K562 (cell line): ENCODE measurements at regions not wholly inside any gene's neighbourhood (a gene's known extent, or its start where the extent isn't known, plus 50 kb on each side); places are given as distances from the start of the nearest gene placed in this dataset.

Experiments
- ATAC-seq: fragments of 200-7000 bp; cut with Tn5 transposase; 3 replicates; pipeline ENCODE4 v1.9.1; 2020; ENCODE audit warnings: moderate library complexity
- BruUV-seq: library from RNA; stranded (reverse); fragments of 400-500 nt; replicated peaks from 2 replicates; lab custom pipeline; 2021; lab: Mats Ljungman, UMichigan
- CTCF ChIA-PET: fragments of 300-600 bp; formaldehyde crosslinking; extraction: SDS; loops from one replicate; lab custom pipeline; 2021; ENCODE audit warnings: low intra/inter-chr PET ratio; lab: Yijun Ruan, JAX
- POLR2A ChIA-PET: fragments of 300-600, 350-650 bp; sonication (Branson Sonifier 250); formaldehyde crosslinking; extraction: SDS; loops from one replicate; lab custom pipeline; 2021; ENCODE audit warnings: antibody characterized with exemption, inconsistent platforms; lab: Yijun Ruan, JAX
- DNase-seq, 4 experiments: peaks; one replicate each; pipeline versions ENCODE4 v3.0.0 to v3.0.0-alpha.2; 2011 to 2018; ENCODE audit warnings: low spot score in 3 of 4, mixed read lengths in 3 of 4; ENCODE audit errors: extremely low read depth in 1 of 4
- FAIRE-seq: peaks from 2 replicates; lab custom pipeline; 2011; peaks lifted over from hg19 to GRCh38; lab: Jason Lieb, UNC
- H2AFZ ChIP-seq: 2 replicates; pipeline ENCODE4 v1.6.0; 2011; ENCODE audit warnings: low read depth, low read length, control low read depth, inconsistent platforms
- H3K27ac ChIP-seq: fragments of 200-600 bp; 3 replicates; pipeline ENCODE4 v1.8.0; 2011; ENCODE audit warnings: low read depth, mild to moderate bottlenecking, control low read depth, inconsistent platforms, low read length, moderate library complexity, mixed read lengths; ENCODE audit errors: extremely low read depth
- H3K27me3 ChIP-seq, 2 experiments: fragments of 300-600 bp in 1 of 2; 2 replicates in 1 of 2; 3 replicates in 1 of 2; pipeline versions ENCODE4 v1.6.0 to v1.8.0; 2011; ENCODE audit warnings: inconsistent platforms in 2 of 2, low read length in 2 of 2, mild to moderate bottlenecking in 1 of 2, mixed read lengths in 1 of 2, moderate library complexity in 1 of 2; ENCODE audit not compliant: control insufficient read depth in 2 of 2, insufficient read depth in 2 of 2
- H3K36me3 ChIP-seq: fragments of 300-600 bp; 3 replicates; pipeline ENCODE4 v1.8.0; 2011; ENCODE audit warnings: mild to moderate bottlenecking, low read length, inconsistent platforms; ENCODE audit not compliant: control insufficient read depth, insufficient read depth
- H3K4me1 ChIP-seq, 2 experiments: fragments of 200-600 bp in 1 of 2; replicated peaks in 1 of 2; 2 replicates in 1 of 2; 3 replicates in 1 of 2; pipeline versions ENCODE4 v1.5.1 to v1.8.0; 2011; ENCODE audit warnings: inconsistent platforms in 2 of 2, low read length in 2 of 2, mild to moderate bottlenecking in 1 of 2, mixed read lengths in 1 of 2, moderate library complexity in 1 of 2; ENCODE audit not compliant: control insufficient read depth in 2 of 2, insufficient read depth in 2 of 2
- H3K4me2 ChIP-seq: 2 replicates; pipeline ENCODE4 v1.6.1; 2011; ENCODE audit warnings: low read length, control low read depth, inconsistent platforms, mixed read lengths; ENCODE audit not compliant: insufficient read depth
- H3K4me3 ChIP-seq: fragments of 200-600 bp; sonication (generic), shearing (Covaris generic); 2 replicates; pipeline ENCODE4 v1.5.1; 2016; ENCODE audit warnings: control low read depth, inconsistent platforms
- H3K79me2 ChIP-seq: fragments of 200-600 bp; 3 replicates; pipeline ENCODE4 v1.8.0; 2011; ENCODE audit warnings: low read length, inconsistent platforms; ENCODE audit not compliant: control insufficient read depth, insufficient read depth
- H3K9ac ChIP-seq, 2 experiments: 2 replicates each; pipeline versions ENCODE4 v1.6.0 to v1.6.1; 2011; ENCODE audit warnings: low read depth in 2 of 2, low read length in 2 of 2, control low read depth in 1 of 2, inconsistent platforms in 1 of 2, mild to moderate bottlenecking in 1 of 2, mixed read lengths in 1 of 2; ENCODE audit not compliant: insufficient read depth in 1 of 2
- H3K9me1 ChIP-seq: one replicate; pipeline ENCODE4 v1.6.0; 2011; ENCODE audit warnings: inconsistent platforms, mild to moderate bottlenecking, low read length, moderate library complexity; ENCODE audit not compliant: control insufficient read depth, insufficient read depth
- H3K9me3 ChIP-seq: replicated peaks from 2 replicates; pipeline ENCODE4 v1.5.1; 2011; ENCODE audit warnings: low read depth, low read length, inconsistent platforms; ENCODE audit not compliant: control insufficient read depth, insufficient read depth
- H4K20me1 ChIP-seq: replicated peaks from 2 replicates; pipeline ENCODE4 v1.6.1; 2011; ENCODE audit warnings: low read length, inconsistent platforms, mixed read lengths; ENCODE audit not compliant: control insufficient read depth, insufficient read depth
- HCFC1 ChIP-seq: IDR thresholded peaks from 2 replicates; pipeline ENCODE4 v1.6.1; 2012; ENCODE audit warnings: low read depth, low read length, improper control_type of control experiment
- JUN ChIP-seq, 2 experiments: sonication (generic) in 1 of 2; formaldehyde crosslinking in 1 of 2; IDR thresholded peaks; 2 replicates each; pipeline versions ENCODE4 v1.6.1 to v1.8.0; 2012 to 2022; ENCODE audit warnings: borderline replicate concordance in 2 of 2, mild to moderate bottlenecking in 2 of 2, improper control_type of control experiment in 1 of 2, low read depth in 1 of 2, low read length in 1 of 2, missing genetic modification reagents in 1 of 2
- KDM1A ChIP-seq, 2 experiments: fragments of 450-650 bp; IDR thresholded peaks; 2 replicates each; pipeline ENCODE4 v1.6.1; 2016; ENCODE audit warnings: mild to moderate bottlenecking in 2 of 2
- MEF2D ChIP-seq: conservative IDR thresholded peaks from 2 replicates; pipeline ENCODE4 v1.6.1; 2016; ENCODE audit warnings: low read depth, missing genetic modification characterization, missing compliant biosample characterization
- MNT ChIP-seq, 2 experiments: fragments of 450-650 bp; conservative IDR thresholded peaks; 2 replicates each; pipeline ENCODE4 v1.6.1; 2017; ENCODE audit warnings: mild to moderate bottlenecking in 2 of 2, moderate library complexity in 2 of 2
- NFRKB ChIP-seq: fragments of 450-650 bp; IDR thresholded peaks from 2 replicates; pipeline ENCODE4 v1.6.1; 2016; ENCODE audit warnings: low read depth
- NFXL1 ChIP-seq: fragments of 450-650 bp; formaldehyde crosslinking; IDR thresholded peaks from 2 replicates; pipeline ENCODE4 v1.4.0; 2021; ENCODE audit warnings: mild to moderate bottlenecking
- NRF1 ChIP-seq, 2 experiments: fragments of 450-650 bp; IDR thresholded peaks in 1 of 2; conservative IDR thresholded peaks in 1 of 2; 2 replicates each; pipeline ENCODE4 v1.6.1; 2014; ENCODE audit warnings: mild to moderate bottlenecking in 2 of 2
- SMAD3 ChIP-seq: fragments of 450-650 bp; formaldehyde crosslinking; conservative IDR thresholded peaks from 2 replicates; pipeline ENCODE4 v1.4.0; 2020; ENCODE audit warnings: mild to moderate bottlenecking
- SNRNP70 ChIP-seq: fragments of 200-400 bp; formaldehyde crosslinking; optimal IDR thresholded peaks from 2 replicates; pipeline ENCODE3; 2017; ENCODE audit warnings: low read depth, low read length
- USF1 ChIP-seq: sonication (generic); formaldehyde crosslinking; IDR thresholded peaks from 2 replicates; pipeline ENCODE4 v1.9.0; 2022; ENCODE audit warnings: mild to moderate bottlenecking, missing genetic modification reagents
- ZNF699 ChIP-seq: fragments of 250-450 bp; sonication (Bioruptor Pico); IDR thresholded peaks from 2 replicates; pipeline ENCODE4 v1.8.0; 2021; ENCODE audit warnings: mild to moderate bottlenecking, moderate library complexity; ENCODE audit not compliant: insufficient replicate concordance
- ZNF766 ChIP-seq: fragments of 200-800 bp; sonication (Bioruptor generic); conservative IDR thresholded peaks from 2 replicates; pipeline ENCODE4 v1.6.1; 2016; ENCODE audit warnings: missing genetic modification characterization, missing compliant biosample characterization
- WGBS: fragments of 100-300 bp; shearing (Covaris generic); methylation state at CpG from one replicate; pipeline ENCODE4 v1.1.6; 2016; ENCODE audit warnings: low coverage, mixed read lengths; ENCODE audit not compliant: insufficient coverage; ENCODE audit errors: missing lambda C conversion rate; 5-methylcytosine and 5-hydroxymethylcytosine counted together
- in situ Hi-C: fragments of 300-500 bp; cut with MboI; formaldehyde crosslinking; loops from 4 replicates; pipeline ENCODE4 v1.15.0; 2018; ENCODE audit warnings: inconsistent platforms, mixed read lengths
- intact Hi-C: fragments of 100-400 bp; cut with micrococcal nuclease; formaldehyde crosslinking; loops from 2 replicates; pipeline ENCODE4 v1.14.2; 2022
- TF ChIP-seq, protein P1 (sequence below), 2 experiments: IDR thresholded peaks in 1 of 2; conservative IDR thresholded peaks in 1 of 2; 2 replicates each; pipeline ENCODE4 v1.6.1; 2016; ENCODE audit warnings: low read depth in 2 of 2, mild to moderate bottlenecking in 1 of 2, missing compliant biosample characterization in 1 of 2, missing genetic modification characterization in 1 of 2, moderate library complexity in 1 of 2
- TF ChIP-seq, protein P2 (sequence below): sonication (generic); formaldehyde crosslinking; IDR thresholded peaks from 2 replicates; pipeline ENCODE4 v1.8.1; 2022; ENCODE audit warnings: missing genetic modification reagents

- TF ChIP-seq JUN (IDR thresholded peaks at IDR 0.05; ENCODE audit: borderline replicate concordance, low read depth, low read length) = no peak
- no peak for TF ChIP-seq JUN (CRISPR knock-in tag; IDR thresholded peaks at IDR 0.05; ENCODE audit: borderline replicate concordance)
- TF ChIP-seq NRF1 (conservative IDR thresholded peaks at IDR 0.05 in 1 of 2, IDR thresholded peaks at IDR 0.05 in 1 of 2) = no peak
- no peak for TF ChIP-seq NFXL1 (CRISPR knock-in tag)
- TF ChIP-seq SNRNP70 = no peak
- no peak for TF ChIP-seq HCFC1
These were observed 73.0 kb upstream of the RGPD5 start (continued) for GRCh38 chr2:109721135-109721534.

DNA sequence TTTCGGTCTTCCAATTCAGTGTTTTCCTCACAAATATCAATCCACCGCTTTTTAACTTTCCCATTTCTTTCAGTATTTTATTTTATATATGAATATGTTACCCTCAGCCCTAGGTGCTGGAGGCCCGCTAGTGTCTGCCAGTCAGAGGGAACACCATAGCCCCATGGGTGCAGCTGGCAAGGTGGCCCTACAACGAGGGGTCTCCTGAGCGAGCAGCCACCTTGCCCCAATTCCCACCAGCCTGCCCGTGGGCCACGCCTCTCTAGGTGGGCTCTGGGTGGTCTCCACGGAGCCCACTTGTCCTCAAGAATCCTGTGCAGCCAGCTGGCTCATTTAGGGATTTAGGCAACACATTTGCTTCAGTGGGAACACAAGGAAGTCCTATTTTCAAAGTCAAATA is 72.5 kb upstream of the RGPD5 start:
- no peak overlapping the region for H3K4me2 ChIP-seq
- no peak for ATAC-seq
- H3K9me1 ChIP-seq = no peaks in the 10 kb centered on the region
- H3K9me3 ChIP-seq = no peaks in the 10 kb centered on the region
- H3K27ac ChIP-seq = no peak overlapping the region
- CTCF ChIA-PET = no interaction called here
- H4K20me1 ChIP-seq = no peaks in the 10 kb centered on the region
- no peak overlapping the region for H2AFZ ChIP-seq
- BruUV-seq = no TSS peak
- intact Hi-C loops = no loop called here
- no peaks in the 10 kb centered on the region for H3K36me3 ChIP-seq
- FAIRE-seq = no peak
- DNase-seq = peak in 1 of 4 experiments; percentile 2
- 1% methylated on average over 8 of the region's 8 CpGs for WGBS
- no peaks in the 10 kb centered on the region for H3K4me1 ChIP-seq
- no peak overlapping the region for H3K9ac ChIP-seq
- H3K27me3 ChIP-seq = peaks cover 0 to 17% of the 10 kb centered on the region in 2 experiments; a peak in 1 of 5 replicates
- no peaks in the 10 kb centered on the region for H3K79me2 ChIP-seq
- no peak overlapping the region for H3K4me3 ChIP-seq
- in situ Hi-C loops = no loop called here
- POLR2A ChIA-PET = no interaction called here
- TF ChIP-seq ZNF766 (CRISPR knock-in tag) = no peak
- TF ChIP-seq USF1 (CRISPR knock-in tag) = no peak
- TF ChIP-seq, protein P1, sequence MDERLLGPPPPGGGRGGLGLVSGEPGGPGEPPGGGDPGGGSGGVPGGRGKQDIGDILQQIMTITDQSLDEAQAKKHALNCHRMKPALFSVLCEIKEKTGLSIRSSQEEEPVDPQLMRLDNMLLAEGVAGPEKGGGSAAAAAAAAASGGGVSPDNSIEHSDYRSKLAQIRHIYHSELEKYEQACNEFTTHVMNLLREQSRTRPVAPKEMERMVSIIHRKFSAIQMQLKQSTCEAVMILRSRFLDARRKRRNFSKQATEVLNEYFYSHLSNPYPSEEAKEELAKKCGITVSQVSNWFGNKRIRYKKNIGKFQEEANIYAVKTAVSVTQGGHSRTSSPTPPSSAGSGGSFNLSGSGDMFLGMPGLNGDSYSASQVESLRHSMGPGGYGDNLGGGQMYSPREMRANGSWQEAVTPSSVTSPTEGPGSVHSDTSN (CRISPR knock-in tag; IDR thresholded peaks at IDR 0.05; ENCODE audit: low read depth) = no peak
- TF ChIP-seq, protein P1 (tag; conservative IDR thresholded peaks at IDR 0.05; ENCODE audit: low read depth) = no peak
- no peak for TF ChIP-seq KDM1A (IDR thresholded peaks at IDR 0.05)
- no peak for TF ChIP-seq MEF2D (tag)
- TF ChIP-seq NFRKB = no peak
- TF ChIP-seq, protein P2, sequence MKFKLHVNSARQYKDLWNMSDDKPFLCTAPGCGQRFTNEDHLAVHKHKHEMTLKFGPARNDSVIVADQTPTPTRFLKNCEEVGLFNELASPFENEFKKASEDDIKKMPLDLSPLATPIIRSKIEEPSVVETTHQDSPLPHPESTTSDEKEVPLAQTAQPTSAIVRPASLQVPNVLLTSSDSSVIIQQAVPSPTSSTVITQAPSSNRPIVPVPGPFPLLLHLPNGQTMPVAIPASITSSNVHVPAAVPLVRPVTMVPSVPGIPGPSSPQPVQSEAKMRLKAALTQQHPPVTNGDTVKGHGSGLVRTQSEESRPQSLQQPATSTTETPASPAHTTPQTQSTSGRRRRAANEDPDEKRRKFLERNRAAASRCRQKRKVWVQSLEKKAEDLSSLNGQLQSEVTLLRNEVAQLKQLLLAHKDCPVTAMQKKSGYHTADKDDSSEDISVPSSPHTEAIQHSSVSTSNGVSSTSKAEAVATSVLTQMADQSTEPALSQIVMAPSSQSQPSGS (CRISPR knock-in tag) = no peak
- TF ChIP-seq MNT (conservative IDR thresholded peaks at IDR 0.05) = no peak
- no peak for TF ChIP-seq SMAD3 (CRISPR knock-in tag)
- TF ChIP-seq ZNF699 (CRISPR knock-in tag) = no peak
